Hematopoietic multipotent progenitor cell treated with erythropoietin and hydrocortisone succinate and interleukin-3 and kit ligand, for 4 days (in vitro differentiated cells): ENCODE measurements at regions not wholly inside any gene's neighbourhood (a gene's known extent, or its start where the extent isn't known, plus 50 kb on each side); places are given as distances from the start of the nearest gene placed in this dataset.
"Not testable (repeated sequence)": the region's sequence is repeated elsewhere in the genome, so short reads cannot be mapped to it uniquely, and the experiment has no call there.

ENCODE experiments used
- DNase-seq: peaks from one replicate; pipeline ENCODE4 v3.0.0-alpha.2; 2015

- DNase-seq, result no peak
Observed at GRCh38 chrX:116863029-116863428, 400.3 kb upstream of the CT83 start.

- no peak for DNase-seq
Observed at GRCh38 chrX:116862340-116862739, 399.6 kb upstream of the CT83 start.

GRCh38 chrX:116841290-116841689 is 378.5 kb upstream of the CT83 start:
- DNase-seq, result no peak

GRCh38 chrX:116827063-116827462 is 364.3 kb upstream of the CT83 start:
- no peak for DNase-seq

- DNase-seq, result no peak
Observed at GRCh38 chrX:116824785-116825184, 362.0 kb upstream of the CT83 start.

- DNase-seq, result no peak
Observed at GRCh38 chrX:116823677-116824076, 360.9 kb upstream of the CT83 start.

GRCh38 chrX:116806288-116806802 is 343.6 kb upstream of the CT83 start:
- DNase-seq, result no peak

GRCh38 chrX:116801943-116802342 is 339.2 kb upstream of the CT83 start:
- no peak for DNase-seq

- no peak for DNase-seq
Observed at GRCh38 chrX:116781926-116782325, 319.1 kb upstream of the CT83 start.

- no peak for DNase-seq
Observed at GRCh38 chrX:116757491-116757890, 294.7 kb upstream of the CT83 start.

GRCh38 chrX:116756958-116757357 is 294.2 kb upstream of the CT83 start:
- no peak for DNase-seq

GRCh38 chrX:116749943-116750342 is 287.2 kb upstream of the CT83 start:
- no peak for DNase-seq

GRCh38 chrX:116732214-116732613 is 269.4 kb upstream of the CT83 start:
- no peak for DNase-seq

GRCh38 chrX:116726806-116727205 is 264.0 kb upstream of the CT83 start:
- DNase-seq, result no peak

- DNase-seq, result no peak
Observed at GRCh38 chrX:116694046-116694445, 231.3 kb upstream of the CT83 start.

- not testable (repeated sequence) for DNase-seq
Observed at GRCh38 chrX:116679544-116679943, 216.8 kb upstream of the CT83 start.

- DNase-seq, result no peak
Observed at GRCh38 chrX:116667346-116668134, 204.8 kb upstream of the CT83 start.

GRCh38 chrX:116657071-116657470 is 194.3 kb upstream of the CT83 start:
- no peak for DNase-seq

GRCh38 chrX:116628464-116628863 is 165.7 kb upstream of the CT83 start:
- no peak for DNase-seq

- no peak for DNase-seq
Observed at GRCh38 chrX:116618546-116618945, 155.8 kb upstream of the CT83 start.

- no peak for DNase-seq
Observed at GRCh38 chrX:116607776-116608175, 145.0 kb upstream of the CT83 start.

- DNase-seq, result no peak
Observed at GRCh38 chrX:116605576-116605975, 142.8 kb upstream of the CT83 start.

GRCh38 chrX:116596010-116596409 is 133.2 kb upstream of the CT83 start:
- DNase-seq, result no peak
